ENCODE measurements at regions not wholly inside any gene's neighbourhood (a gene's known extent, or its start where the extent isn't known, plus 50 kb on each side); places are given as distances from the start of the nearest gene placed in this dataset.
"Not testable (repeated sequence)": the region's sequence is repeated elsewhere in the genome, so short reads cannot be mapped to it uniquely, and the experiment has no call there.

DNA sequence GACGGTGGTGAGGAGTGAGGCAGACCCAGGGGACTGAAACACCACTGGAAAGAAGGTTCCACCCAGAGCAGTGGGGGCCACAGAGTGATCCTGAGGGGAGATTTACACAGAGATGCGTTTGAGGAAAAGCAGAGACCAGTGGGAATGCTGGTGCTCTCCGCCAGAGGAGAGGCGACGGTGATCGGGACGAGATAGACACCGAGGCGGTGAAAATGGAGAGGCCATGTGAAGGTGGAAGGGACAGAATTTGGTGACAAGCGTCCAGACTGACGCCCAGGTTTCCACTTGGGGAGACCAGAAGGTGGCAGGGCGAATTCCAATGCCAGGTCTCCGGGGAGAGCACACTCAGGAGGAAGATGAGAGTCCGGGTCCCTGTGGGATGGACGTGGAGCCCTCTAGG lies 374.8 kb downstream of the CNTNAP3B start:
- TF ChIP-seq EZH2 (IDR thresholded peaks at IDR 0.05; ENCODE audit: low read length, unreplicated experiment); EZH2phosphoT487 (IDR thresholded peaks at IDR 0.05; ENCODE audit: borderline replicate concordance, low read length): not testable (repeated sequence)
- TF ChIP-seq, protein P1, sequence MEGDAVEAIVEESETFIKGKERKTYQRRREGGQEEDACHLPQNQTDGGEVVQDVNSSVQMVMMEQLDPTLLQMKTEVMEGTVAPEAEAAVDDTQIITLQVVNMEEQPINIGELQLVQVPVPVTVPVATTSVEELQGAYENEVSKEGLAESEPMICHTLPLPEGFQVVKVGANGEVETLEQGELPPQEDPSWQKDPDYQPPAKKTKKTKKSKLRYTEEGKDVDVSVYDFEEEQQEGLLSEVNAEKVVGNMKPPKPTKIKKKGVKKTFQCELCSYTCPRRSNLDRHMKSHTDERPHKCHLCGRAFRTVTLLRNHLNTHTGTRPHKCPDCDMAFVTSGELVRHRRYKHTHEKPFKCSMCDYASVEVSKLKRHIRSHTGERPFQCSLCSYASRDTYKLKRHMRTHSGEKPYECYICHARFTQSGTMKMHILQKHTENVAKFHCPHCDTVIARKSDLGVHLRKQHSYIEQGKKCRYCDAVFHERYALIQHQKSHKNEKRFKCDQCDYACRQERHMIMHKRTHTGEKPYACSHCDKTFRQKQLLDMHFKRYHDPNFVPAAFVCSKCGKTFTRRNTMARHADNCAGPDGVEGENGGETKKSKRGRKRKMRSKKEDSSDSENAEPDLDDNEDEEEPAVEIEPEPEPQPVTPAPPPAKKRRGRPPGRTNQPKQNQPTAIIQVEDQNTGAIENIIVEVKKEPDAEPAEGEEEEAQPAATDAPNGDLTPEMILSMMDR (conservative IDR thresholded peaks at IDR 0.05; ENCODE audit: low read depth, low read length) = not testable (repeated sequence)

All from PC-3 (cell line).